IMR-90 (cell line): ENCODE measurements at regions not wholly inside any gene's neighbourhood (a gene's known extent, or its start where the extent isn't known, plus 50 kb on each side); places are given as distances from the start of the nearest gene placed in this dataset.

ENCODE experiments used
- ATAC-seq: fragments of 200-7000 bp; cut with Tn5 transposase; 2 replicates; pipeline ENCODE4 v1.9.1; 2020; ENCODE audit warnings: low read depth, mild to moderate bottlenecking, moderate library complexity
- BruUV-seq: library from RNA; stranded (reverse); fragments of 400-500 nt; replicated peaks from 2 replicates; lab custom pipeline; 2021; lab: Mats Ljungman, UMichigan
- CTCF ChIA-PET: fragments of 300-600 bp; formaldehyde crosslinking; extraction: SDS; loops from one replicate; lab custom pipeline; 2021; ENCODE audit warnings: antibody characterized with exemption; lab: Yijun Ruan, JAX
- POLR2A ChIA-PET: fragments of 300-600 bp; sonication (Branson Sonifier 250); formaldehyde crosslinking; loops from one replicate; lab custom pipeline; 2022; ENCODE audit warnings: antibody characterized with exemption; ENCODE audit not compliant: unreplicated experiment; lab: Charles Lee
- DNase-seq: peaks from one replicate; pipeline ENCODE4 v3.0.0; 2013
- H2AFZ ChIP-seq: replicated peaks from 2 replicates; pipeline ENCODE3; 2013; ENCODE audit warnings: low read length, mild to moderate bottlenecking; ENCODE audit not compliant: poor library complexity
- H2AK5ac ChIP-seq: 2 replicates; pipeline ENCODE4 v1.6.1; 2013; ENCODE audit warnings: low read depth, low read length, inconsistent platforms
- H2AK9ac ChIP-seq: replicated peaks from 2 replicates; pipeline ENCODE3; 2013; ENCODE audit warnings: mild to moderate bottlenecking, low read depth, low read length, moderate library complexity; ENCODE audit not compliant: poor library complexity
- H2BK120ac ChIP-seq: 2 replicates; pipeline ENCODE4 v1.6.1; 2013; ENCODE audit warnings: low read depth, low read length, inconsistent platforms
- H2BK15ac ChIP-seq: 3 replicates; pipeline ENCODE4 v1.6.1; 2013; ENCODE audit warnings: low read depth, low read length, inconsistent platforms
- H2BK20ac ChIP-seq: 2 replicates; pipeline ENCODE4 v1.6.1; 2013; ENCODE audit warnings: low read depth, mild to moderate bottlenecking, inconsistent platforms, low read length, moderate library complexity
- H2BK5ac ChIP-seq: 2 replicates; pipeline ENCODE4 v1.6.1; 2013; ENCODE audit warnings: mild to moderate bottlenecking, low read depth, low read length, inconsistent platforms; ENCODE audit not compliant: poor library complexity, severe bottlenecking
- H3K14ac ChIP-seq: replicated peaks from 2 replicates; pipeline ENCODE4 v1.6.1; 2013; ENCODE audit warnings: low read depth, low read length, inconsistent platforms
- H3K18ac ChIP-seq: 2 replicates; pipeline ENCODE4 v1.6.1; 2013; ENCODE audit warnings: low read depth, low read length, control low read depth
- H3K23ac ChIP-seq: 2 replicates; pipeline ENCODE4 v1.6.1; 2013; ENCODE audit warnings: low read depth, low read length, inconsistent platforms
- H3K27ac ChIP-seq: 2 replicates; pipeline ENCODE4 v1.5.1; 2013; ENCODE audit warnings: mild to moderate bottlenecking, control low read depth, low read length; ENCODE audit not compliant: insufficient read depth
- H3K27me3 ChIP-seq: 2 replicates; pipeline ENCODE4 v1.6.1; 2013; ENCODE audit warnings: low read length; ENCODE audit not compliant: control insufficient read depth, insufficient read depth
- H3K36me3 ChIP-seq: 2 replicates; pipeline ENCODE4 v1.6.1; 2013; ENCODE audit warnings: low read length, mixed read lengths; ENCODE audit not compliant: control insufficient read depth, insufficient read depth
- H3K4ac ChIP-seq: 2 replicates; pipeline ENCODE4 v1.6.1; 2013; ENCODE audit warnings: low read depth, low read length, inconsistent platforms
- H3K4me1 ChIP-seq: 2 replicates; pipeline ENCODE4 v1.6.1; 2013; ENCODE audit warnings: low read length, mixed read lengths; ENCODE audit not compliant: control insufficient read depth, insufficient read depth
- H3K4me2 ChIP-seq: 2 replicates; pipeline ENCODE4 v1.6.1; 2013; ENCODE audit warnings: low read depth, mild to moderate bottlenecking, control low read depth, low read length, moderate library complexity
- H3K4me3 ChIP-seq: 2 replicates; pipeline ENCODE4 v1.5.1; 2013; ENCODE audit warnings: low read depth, mild to moderate bottlenecking, control low read depth, low read length, moderate library complexity; ENCODE audit not compliant: insufficient read depth
- H3K56ac ChIP-seq: 2 replicates; pipeline ENCODE4 v1.6.1; 2013; ENCODE audit warnings: low read length, inconsistent platforms; ENCODE audit not compliant: insufficient read depth; ENCODE audit errors: extremely low read depth
- H3K79me1 ChIP-seq, 2 experiments: 2 replicates each; pipeline ENCODE4 v1.6.1; 2013; ENCODE audit warnings: low read length in 2 of 2, inconsistent platforms in 1 of 2, low read depth in 1 of 2
- H3K9ac ChIP-seq: 2 replicates; pipeline ENCODE4 v1.6.1; 2013; ENCODE audit warnings: low read depth, low read length, control low read depth
- H3K9me1 ChIP-seq: 2 replicates; pipeline ENCODE4 v1.6.1; 2013; ENCODE audit warnings: low read length, inconsistent platforms; ENCODE audit not compliant: insufficient read depth
- H3K9me3 ChIP-seq: 2 replicates; pipeline ENCODE4 v1.6.1; 2013; ENCODE audit warnings: low read length; ENCODE audit not compliant: control insufficient read depth, insufficient read depth
- H4K20me1 ChIP-seq: 2 replicates; pipeline ENCODE4 v1.6.1; 2013; ENCODE audit warnings: low read length, inconsistent platforms; ENCODE audit not compliant: insufficient read depth
- H4K5ac ChIP-seq: 2 replicates; pipeline ENCODE4 v1.6.1; 2013; ENCODE audit warnings: mild to moderate bottlenecking, low read depth, low read length, control low read depth
- H4K8ac ChIP-seq, 2 experiments: 2 replicates each; pipeline ENCODE4 v1.6.1; 2013; ENCODE audit warnings: low read depth in 2 of 2, low read length in 2 of 2, control low read depth in 1 of 2, inconsistent platforms in 1 of 2
- H4K91ac ChIP-seq: 2 replicates; pipeline ENCODE4 v1.6.1; 2013; ENCODE audit warnings: low read depth, low read length, inconsistent platforms; ENCODE audit not compliant: insufficient read depth
- FOS ChIP-seq: fragments of 150-350 bp; IDR thresholded peaks from 2 replicates; pipeline ENCODE4 v1.6.1; 2016; ENCODE audit warnings: low read depth, low read length
- SMC3 ChIP-seq: fragments of 150-350 bp; IDR thresholded peaks from 2 replicates; pipeline ENCODE4 v1.6.1; 2016; ENCODE audit warnings: low read depth, mild to moderate bottlenecking, antibody characterized with exemption, low read length, moderate library complexity
- WGBS, 2 experiments: methylation state at CpG; one replicate each; pipeline versions ENCODE4 v1.1.5 to v1.1.7; 2013; ENCODE audit warnings: missing lambda C conversion rate in 2 of 2; ENCODE audit not compliant: insufficient read length in 1 of 2; ENCODE audit errors: extremely low coverage in 2 of 2; 5-methylcytosine and 5-hydroxymethylcytosine counted together
- dilution Hi-C: fragments of 300-500 bp; cut with HindIII; formaldehyde crosslinking; loops from one replicate; pipeline ENCODE4 v1.14.3; 2018; ENCODE audit warnings: low sequenced_read_pairs; ENCODE audit not compliant: unreplicated experiment
- in situ Hi-C: fragments of 300-500 bp; cut with MboI; formaldehyde crosslinking; loops from 3 replicates; pipeline ENCODE4 v1.14.3; 2019; ENCODE audit warnings: low sequenced_read_pairs, inconsistent platforms, mixed read lengths
- intact Hi-C: fragments of 100-400 bp; cut with micrococcal nuclease; formaldehyde crosslinking; loops from 2 replicates; pipeline ENCODE4 v1.10.0; 2022

DNA sequence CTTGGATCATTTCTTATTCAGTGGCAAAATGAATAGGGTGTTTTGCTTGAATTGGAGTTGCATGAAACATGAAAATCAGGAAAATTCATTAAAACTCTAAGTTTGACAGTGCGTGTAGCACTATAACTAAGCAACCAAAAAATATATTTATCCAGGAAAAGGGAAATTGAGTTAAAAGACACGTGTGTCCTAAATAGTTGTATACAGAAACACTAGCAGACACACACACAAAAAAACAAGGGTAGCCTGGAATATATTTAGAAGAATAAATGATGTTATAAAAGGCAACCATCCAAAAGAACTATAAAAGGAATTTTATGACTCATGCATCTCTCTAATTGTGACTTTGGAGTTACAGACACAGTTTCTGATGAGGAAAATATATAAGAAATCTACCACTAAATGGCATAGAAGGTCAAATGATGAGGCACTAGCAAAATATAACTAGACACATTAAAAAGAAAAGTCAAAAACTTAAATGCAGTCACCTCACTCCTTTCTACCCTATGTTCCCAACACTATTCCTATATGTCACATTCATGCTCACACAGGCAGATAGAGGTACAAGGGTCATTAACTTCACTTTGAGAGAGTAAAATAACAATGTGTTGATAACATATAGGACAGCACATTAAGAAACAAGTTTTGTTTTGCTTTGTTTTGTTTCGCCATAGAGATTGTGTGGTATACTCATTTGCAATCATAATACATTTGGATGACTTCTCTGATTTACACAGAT is 793.6 kb upstream of the INTU start:
- no TSS peak for BruUV-seq
- no peaks in the 10 kb centered on the region for H4K20me1 ChIP-seq
- no peak overlapping the region for H3K4me3 ChIP-seq
- peak overlapping the region; percentile 32; the same call in 1 of the 2 replicates for H3K18ac ChIP-seq
- peak overlapping the region; percentile 39; the same call in 1 of the 2 replicates for H3K4ac ChIP-seq
- peak overlapping the region; percentile 18 for H2BK5ac ChIP-seq
- no peak overlapping the region for H2BK15ac ChIP-seq
- no peak overlapping the region for H3K56ac ChIP-seq
- ChIA-PET CTCF (no interaction called here), POLR2A (no interaction called here)
- H3K27me3 ChIP-seq = no peaks in the 10 kb centered on the region
- no peak overlapping the region for H3K23ac ChIP-seq
- dilution Hi-C loops = no loop called here
- no peak overlapping the region for H4K5ac ChIP-seq
- H3K79me1 ChIP-seq = no peaks in the 10 kb centered on the region
- no peak overlapping the region for H4K8ac ChIP-seq
- H3K27ac ChIP-seq = peak overlapping the region; percentile 37; the same call in 1 of the 2 replicates
- no peak overlapping the region for H2AK9ac ChIP-seq
- intact Hi-C loops = no loop called here
- peak overlapping the region; percentile 57; the same call in 1 of the 2 replicates for H2BK120ac ChIP-seq
- H3K4me2 ChIP-seq = peak overlapping the region; percentile 63
- no peak overlapping the region for H4K91ac ChIP-seq
- H2AK5ac ChIP-seq = no peak overlapping the region
- TF ChIP-seq FOS (peak; percentile 41; the same call in 1 of the 2 replicates), SMC3 (no peak)
- no peak overlapping the region for H3K14ac ChIP-seq
- H3K4me1 ChIP-seq = peaks cover 3% of the 10 kb centered on the region
- peak overlapping the region; percentile 63; the same call in 1 of the 2 replicates for H2BK20ac ChIP-seq
- peak; percentile 35 for ATAC-seq
- no peak overlapping the region for H2AFZ ChIP-seq
- peaks cover 9% of the 10 kb centered on the region for H3K9me3 ChIP-seq
- no peak overlapping the region for H3K9ac ChIP-seq
- no peaks in the 10 kb centered on the region for H3K9me1 ChIP-seq
- H3K36me3 ChIP-seq = no peaks in the 10 kb centered on the region
- peak; percentile 43 for DNase-seq
- WGBS, 2 experiments = no CpG with 5 or more reads among the region's 3 CpGs
- in situ Hi-C loops = no loop called here
